HG03565 (cell line): ENCODE measurements at regions not wholly inside any gene's neighbourhood (a gene's known extent, or its start where the extent isn't known, plus 50 kb on each side); places are given as distances from the start of the nearest gene placed in this dataset.
"Not testable (repeated sequence)": the region's sequence is repeated elsewhere in the genome, so short reads cannot be mapped to it uniquely, and the experiment has no call there.

Experiments
- ATAC-seq: cut with Tn5 transposase; IDR thresholded peaks from one replicate; pipeline ENCODE4 v1.9.1; 2021; ENCODE audit warnings: mild to moderate bottlenecking, moderate library complexity; ENCODE audit not compliant: unreplicated experiment

GRCh38 chr1:98299313-98299712 is 362.2 kb upstream of the SNX7 start:
- ATAC-seq = no peak

- no peak for ATAC-seq
Observed at GRCh38 chr1:98298319-98298718, 363.2 kb upstream of the SNX7 start.

- ATAC-seq = no peak
Observed at GRCh38 chr1:98296681-98297080, 364.8 kb upstream of the SNX7 start.

- no peak for ATAC-seq
Observed at GRCh38 chr1:98294127-98294526, 367.4 kb upstream of the SNX7 start.

GRCh38 chr1:98292994-98293393 is 368.5 kb upstream of the SNX7 start:
- ATAC-seq = no peak

GRCh38 chr1:98289311-98289710 is 368.5 kb upstream of the DPYD start:
- no peak for ATAC-seq

DNA sequence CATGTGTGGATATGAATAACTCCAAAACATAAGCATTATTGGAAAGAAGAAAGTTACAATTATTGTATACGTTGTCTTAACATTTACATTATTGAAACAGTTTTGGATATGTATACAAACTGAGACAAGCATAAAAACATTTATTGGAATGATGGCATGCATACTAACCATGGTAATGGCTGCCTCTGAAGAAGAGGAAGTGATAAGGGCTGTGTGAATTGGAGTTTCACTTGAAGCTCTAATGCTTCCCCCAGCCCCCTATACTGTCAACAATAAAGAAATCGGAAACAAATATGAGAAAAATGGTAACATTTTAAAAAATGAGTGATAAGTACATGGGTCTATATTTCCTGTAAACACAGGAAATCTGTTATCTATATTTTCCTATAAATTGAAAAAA is 367.7 kb upstream of the DPYD start:
- ATAC-seq = no peak

DNA sequence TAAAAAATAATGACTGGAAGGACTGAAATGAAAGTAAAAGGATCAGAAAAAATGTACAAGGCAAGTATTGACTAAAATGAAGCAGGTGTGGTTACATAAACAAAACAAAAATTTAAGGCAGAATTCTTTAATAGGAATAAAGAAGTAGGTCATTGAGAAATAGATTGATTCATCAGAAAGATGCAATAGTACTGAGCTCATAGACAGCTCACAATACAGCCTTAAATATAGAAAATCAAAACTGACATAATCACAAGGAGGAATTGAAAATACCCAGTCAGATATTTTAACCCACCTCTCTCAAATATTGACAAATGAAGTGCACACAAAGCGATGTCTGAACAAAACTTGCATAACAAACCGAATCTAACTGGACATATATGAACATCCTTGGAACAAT is 366.8 kb upstream of the DPYD start:
- ATAC-seq = no peak

- ATAC-seq = no peak
Observed at GRCh38 chr1:98286656-98287055, 365.8 kb upstream of the DPYD start.

DNA sequence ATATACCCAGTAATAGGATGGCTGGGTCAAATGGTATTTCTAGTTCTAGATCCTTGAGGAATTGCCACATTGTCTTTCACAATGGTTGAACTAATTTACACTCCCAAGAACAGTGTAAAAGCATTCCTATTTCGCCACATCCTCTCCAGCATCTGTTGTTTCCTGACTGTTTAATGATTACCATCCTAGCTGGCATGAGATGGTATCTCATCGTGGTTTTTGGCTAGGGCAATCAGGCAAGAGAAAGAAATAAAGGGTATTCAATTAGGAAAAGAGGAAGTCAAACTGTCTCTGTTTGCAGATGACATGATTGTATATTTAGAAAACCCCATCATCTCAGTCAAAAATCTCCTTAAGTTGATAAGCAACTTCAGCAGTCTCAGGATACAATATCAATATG is 364.5 kb upstream of the DPYD start:
- not testable (repeated sequence) for ATAC-seq

DNA sequence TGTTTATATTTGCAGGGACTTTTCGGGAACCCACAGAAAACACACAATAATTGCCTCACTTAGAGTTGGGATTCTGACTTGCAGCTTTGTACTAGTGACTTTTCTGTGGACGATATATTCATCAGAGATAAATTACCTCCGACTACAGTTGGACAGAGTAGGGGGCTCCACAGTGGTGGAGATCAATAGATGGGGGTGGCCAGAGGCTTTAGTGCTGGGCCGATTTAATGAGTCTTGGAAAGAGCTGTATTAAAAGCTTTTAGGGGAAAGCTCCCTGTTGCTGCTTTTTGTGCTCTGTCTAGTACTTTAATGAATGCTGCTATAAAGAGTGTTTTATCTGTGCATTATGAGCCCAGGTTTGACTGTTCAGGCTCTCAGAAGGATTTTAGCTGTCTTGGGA is 359.2 kb upstream of the DPYD start:
- no peak for ATAC-seq

DNA sequence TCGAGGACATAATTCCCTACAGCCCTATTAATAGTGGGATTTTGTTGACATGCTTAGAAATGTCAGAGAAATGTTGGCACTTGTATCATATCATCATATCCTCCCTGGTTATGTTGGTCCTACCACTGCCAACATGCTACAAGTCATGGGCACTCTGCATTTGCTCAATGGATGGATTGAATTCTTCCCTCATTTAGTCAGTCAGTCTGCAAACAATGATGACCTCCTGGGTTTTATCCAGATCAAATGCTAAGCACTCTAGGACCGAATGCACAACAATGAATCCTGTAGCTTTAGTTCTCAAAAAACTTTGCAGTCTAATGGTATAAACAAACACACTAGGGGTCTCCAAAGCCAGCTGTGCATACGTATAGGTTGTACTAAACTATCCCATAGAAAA is 357.2 kb upstream of the DPYD start:
- ATAC-seq = no peak

- no peak for ATAC-seq
Observed at GRCh38 chr1:98277118-98277517, 356.3 kb upstream of the DPYD start.

DNA sequence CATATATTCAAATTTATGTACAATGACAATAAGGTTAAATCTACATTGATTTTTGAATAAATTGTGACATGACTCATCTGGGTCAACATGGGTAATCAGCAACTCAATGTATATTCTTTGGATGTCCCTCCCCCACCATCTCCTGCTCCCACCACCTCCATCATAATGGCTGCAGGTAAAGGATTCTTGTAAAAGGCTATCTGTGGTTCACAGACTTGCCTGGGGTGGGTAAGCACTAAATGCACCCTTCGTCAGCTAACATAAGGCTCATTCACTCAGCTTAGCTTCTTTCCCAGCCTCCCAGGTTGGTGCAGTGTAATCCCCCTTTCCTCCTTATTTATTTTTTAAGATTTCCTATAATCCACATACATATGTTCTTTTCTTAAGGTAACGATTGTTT is 355.7 kb upstream of the DPYD start:
- no peak for ATAC-seq

GRCh38 chr1:98268316-98268715 is 347.5 kb upstream of the DPYD start:
- no peak for ATAC-seq

DNA sequence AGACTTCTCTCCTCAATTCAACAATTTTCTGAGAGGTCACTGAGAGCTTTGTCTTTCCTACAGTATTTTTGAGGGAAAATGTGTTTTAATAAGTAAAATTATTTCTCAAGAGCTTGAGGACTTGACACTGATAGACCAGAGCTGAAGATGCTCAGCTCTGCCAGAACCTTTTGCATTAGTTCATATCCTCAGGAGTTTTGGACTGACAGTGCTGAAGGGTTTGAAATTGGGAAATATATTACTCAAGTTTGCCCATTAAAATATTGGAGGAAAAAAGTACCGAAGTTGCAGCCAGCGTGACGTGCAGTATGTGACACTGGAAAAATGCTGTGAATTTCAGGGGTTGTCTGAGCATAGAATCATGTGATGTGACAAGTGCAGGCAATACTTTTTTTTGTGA is 346.6 kb upstream of the DPYD start:
- no peak for ATAC-seq

DNA sequence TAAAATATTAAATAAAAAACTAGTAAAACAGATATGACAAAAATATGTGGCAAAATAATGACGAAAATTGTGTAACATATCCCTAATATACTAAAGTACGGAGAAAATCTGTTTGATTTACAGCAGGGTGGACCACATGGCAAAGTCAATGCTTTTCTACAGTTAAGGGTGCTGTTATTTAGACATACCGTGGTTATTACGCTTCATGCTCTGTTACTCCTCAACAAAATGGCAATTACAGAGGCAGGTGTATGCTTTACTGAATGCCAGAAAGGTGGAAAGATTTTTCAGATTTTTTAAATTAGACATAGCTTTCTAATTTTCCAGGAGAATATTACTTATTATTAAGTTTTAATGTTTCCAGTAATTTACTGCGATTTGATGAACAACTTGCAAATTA is 343.9 kb upstream of the DPYD start:
- no peak for ATAC-seq

- ATAC-seq = no peak
Observed at GRCh38 chr1:98260839-98261238, 340.0 kb upstream of the DPYD start.

DNA sequence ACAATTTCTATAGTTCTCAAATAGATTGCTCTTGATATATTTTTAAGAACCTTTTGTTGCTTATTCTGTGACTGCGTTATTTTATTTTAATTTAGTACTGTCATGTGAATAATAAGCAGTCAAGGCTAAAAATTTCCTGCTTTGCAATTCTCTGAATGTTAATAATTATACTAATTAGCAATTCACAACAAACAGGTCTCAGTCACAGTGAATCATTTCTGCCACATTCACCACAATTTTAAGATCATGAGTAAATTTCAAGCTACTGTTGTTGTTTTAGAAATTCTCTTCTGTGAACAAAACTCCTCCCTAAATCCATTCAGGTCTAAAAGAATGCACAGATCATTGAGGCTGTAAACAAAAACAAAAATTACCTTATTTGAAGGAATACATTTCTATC is 339.6 kb upstream of the DPYD start:
- ATAC-seq = no peak

- ATAC-seq = no peak
Observed at GRCh38 chr1:98256700-98257099, 335.9 kb upstream of the DPYD start.

DNA sequence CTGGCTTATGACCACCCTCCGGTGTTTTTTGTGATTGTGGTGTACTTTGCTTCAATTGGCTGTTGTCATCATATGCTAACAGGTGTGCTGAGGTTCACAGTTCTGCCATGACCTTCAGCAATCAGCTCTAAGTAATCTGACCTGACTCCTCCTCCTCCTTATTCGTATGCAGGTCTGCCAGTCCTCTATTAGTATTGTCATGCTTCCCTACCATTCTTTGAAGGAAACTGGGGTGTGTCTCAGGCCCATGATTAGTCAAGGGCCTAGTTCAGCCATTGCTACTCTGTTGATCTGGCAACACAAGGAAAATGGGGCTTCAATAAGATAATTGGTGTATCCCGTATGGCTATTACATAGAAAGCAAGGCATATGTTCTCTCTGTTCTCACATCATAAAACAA is 332.3 kb upstream of the DPYD start:
- no peak for ATAC-seq

DNA sequence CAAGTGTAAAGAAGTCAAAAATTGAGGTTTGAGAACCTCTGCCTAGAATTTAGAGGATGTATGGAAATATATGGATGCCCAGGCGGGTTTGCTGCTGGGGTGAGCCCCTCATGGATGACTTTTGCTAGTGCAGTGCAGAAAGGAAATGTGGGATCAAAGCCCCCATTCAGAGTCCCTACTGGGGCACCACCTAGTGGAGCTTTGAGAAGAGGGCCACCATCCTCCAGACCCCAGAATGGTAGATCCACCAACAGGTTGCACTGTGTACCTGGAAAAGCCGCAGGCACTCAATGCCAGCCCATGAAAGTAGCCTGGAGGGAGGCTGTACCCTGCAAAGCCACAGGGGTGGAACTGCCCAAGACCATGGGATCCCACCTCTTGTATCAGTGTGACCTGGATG is 330.7 kb upstream of the DPYD start:
- no peak for ATAC-seq

DNA sequence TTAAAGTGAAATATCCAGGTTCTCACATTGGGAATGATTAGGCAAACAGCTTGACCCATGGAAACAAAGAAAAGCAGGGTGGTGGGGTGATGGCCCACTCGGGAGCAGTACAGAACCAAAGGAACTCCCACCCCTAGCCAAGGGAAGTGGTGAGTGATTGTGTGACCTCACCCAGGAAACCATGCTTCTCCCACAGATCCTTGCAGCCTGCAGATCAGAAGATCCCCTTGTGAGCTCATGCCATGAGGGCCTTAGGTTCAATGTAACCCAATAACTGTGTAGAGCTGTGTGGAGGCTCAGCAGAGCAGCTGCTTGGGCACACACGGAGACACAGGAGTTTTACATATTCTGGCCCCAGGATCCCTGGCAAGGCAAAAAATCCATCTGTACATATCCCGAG is 311.8 kb upstream of the DPYD start:
- ATAC-seq = no peak

GRCh38 chr1:98222706-98223105 is 301.9 kb upstream of the DPYD start:
- no peak for ATAC-seq
